A549 (cell line): ENCODE measurements at regions not wholly inside any gene's neighbourhood (a gene's known extent, or its start where the extent isn't known, plus 50 kb on each side); places are given as distances from the start of the nearest gene placed in this dataset.

Source experiments
- JUNB ChIP-seq: fragments of >200 bp; sonication (Bioruptor Twin); formaldehyde crosslinking; IDR thresholded peaks from 2 replicates; pipeline ENCODE4 v1.6.1; 2016
- POLR2A ChIP-seq: IDR thresholded peaks from 2 replicates; pipeline ENCODE4 v1.6.1; 2012; ENCODE audit warnings: mild to moderate bottlenecking, low read length
- RCOR1 ChIP-seq: fragments of 150-350 bp; IDR thresholded peaks from 2 replicates; pipeline ENCODE4 v1.6.1; 2014; ENCODE audit warnings: antibody characterized with exemption, low read length, low read depth
- SREBF2 ChIP-seq: fragments of 450-650 bp; IDR thresholded peaks from 2 replicates; pipeline ENCODE4 v1.6.1; 2014; ENCODE audit warnings: mild to moderate bottlenecking, moderate library complexity
- TF ChIP-seq, protein P1 (sequence below): fragments of >200 bp; sonication (Bioruptor Twin); formaldehyde crosslinking; IDR thresholded peaks from 3 replicates; pipeline ENCODE4 v1.5.1; 2016
- TF ChIP-seq, protein P2 (sequence below): fragments of 200-600 bp; sonication (generic); IDR thresholded peaks from 2 replicates; pipeline ENCODE4 v1.6.1; 2016; ENCODE audit warnings: antibody characterized with exemption, mild to moderate bottlenecking, moderate library complexity

DNA sequence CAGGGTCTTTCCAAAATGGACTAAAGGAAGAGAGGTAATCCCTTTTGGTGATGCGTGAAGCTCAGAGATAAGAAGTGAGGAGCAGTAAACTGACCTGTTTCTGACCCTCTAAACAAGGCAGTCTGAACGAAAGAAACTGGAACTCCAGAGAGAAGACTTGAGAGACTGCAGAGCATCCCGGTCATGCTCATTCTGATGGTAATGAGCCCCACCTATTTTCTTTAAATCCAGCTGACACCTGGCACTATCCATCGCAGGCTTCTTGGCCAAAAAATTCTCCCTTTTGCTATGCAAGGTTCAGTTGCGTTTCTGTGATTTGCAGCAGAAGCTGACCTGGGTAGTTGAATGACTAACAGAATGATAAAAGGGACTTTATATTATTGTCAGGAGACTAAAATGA, 105.9 kb upstream of the KCNK2 start:
- TF ChIP-seq, protein P1, sequence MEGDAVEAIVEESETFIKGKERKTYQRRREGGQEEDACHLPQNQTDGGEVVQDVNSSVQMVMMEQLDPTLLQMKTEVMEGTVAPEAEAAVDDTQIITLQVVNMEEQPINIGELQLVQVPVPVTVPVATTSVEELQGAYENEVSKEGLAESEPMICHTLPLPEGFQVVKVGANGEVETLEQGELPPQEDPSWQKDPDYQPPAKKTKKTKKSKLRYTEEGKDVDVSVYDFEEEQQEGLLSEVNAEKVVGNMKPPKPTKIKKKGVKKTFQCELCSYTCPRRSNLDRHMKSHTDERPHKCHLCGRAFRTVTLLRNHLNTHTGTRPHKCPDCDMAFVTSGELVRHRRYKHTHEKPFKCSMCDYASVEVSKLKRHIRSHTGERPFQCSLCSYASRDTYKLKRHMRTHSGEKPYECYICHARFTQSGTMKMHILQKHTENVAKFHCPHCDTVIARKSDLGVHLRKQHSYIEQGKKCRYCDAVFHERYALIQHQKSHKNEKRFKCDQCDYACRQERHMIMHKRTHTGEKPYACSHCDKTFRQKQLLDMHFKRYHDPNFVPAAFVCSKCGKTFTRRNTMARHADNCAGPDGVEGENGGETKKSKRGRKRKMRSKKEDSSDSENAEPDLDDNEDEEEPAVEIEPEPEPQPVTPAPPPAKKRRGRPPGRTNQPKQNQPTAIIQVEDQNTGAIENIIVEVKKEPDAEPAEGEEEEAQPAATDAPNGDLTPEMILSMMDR, result no peak
- TF ChIP-seq RCOR1 (no peak), POLR2A (no peak), JUNB (no peak), SREBF2 (no peak)
- TF ChIP-seq, protein P2, sequence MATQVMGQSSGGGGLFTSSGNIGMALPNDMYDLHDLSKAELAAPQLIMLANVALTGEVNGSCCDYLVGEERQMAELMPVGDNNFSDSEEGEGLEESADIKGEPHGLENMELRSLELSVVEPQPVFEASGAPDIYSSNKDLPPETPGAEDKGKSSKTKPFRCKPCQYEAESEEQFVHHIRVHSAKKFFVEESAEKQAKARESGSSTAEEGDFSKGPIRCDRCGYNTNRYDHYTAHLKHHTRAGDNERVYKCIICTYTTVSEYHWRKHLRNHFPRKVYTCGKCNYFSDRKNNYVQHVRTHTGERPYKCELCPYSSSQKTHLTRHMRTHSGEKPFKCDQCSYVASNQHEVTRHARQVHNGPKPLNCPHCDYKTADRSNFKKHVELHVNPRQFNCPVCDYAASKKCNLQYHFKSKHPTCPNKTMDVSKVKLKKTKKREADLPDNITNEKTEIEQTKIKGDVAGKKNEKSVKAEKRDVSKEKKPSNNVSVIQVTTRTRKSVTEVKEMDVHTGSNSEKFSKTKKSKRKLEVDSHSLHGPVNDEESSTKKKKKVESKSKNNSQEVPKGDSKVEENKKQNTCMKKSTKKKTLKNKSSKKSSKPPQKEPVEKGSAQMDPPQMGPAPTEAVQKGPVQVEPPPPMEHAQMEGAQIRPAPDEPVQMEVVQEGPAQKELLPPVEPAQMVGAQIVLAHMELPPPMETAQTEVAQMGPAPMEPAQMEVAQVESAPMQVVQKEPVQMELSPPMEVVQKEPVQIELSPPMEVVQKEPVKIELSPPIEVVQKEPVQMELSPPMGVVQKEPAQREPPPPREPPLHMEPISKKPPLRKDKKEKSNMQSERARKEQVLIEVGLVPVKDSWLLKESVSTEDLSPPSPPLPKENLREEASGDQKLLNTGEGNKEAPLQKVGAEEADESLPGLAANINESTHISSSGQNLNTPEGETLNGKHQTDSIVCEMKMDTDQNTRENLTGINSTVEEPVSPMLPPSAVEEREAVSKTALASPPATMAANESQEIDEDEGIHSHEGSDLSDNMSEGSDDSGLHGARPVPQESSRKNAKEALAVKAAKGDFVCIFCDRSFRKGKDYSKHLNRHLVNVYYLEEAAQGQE, result no peak
